ENCODE measurements at regions not wholly inside any gene's neighbourhood (a gene's known extent, or its start where the extent isn't known, plus 50 kb on each side); places are given as distances from the start of the nearest gene placed in this dataset.

GRCh38 chr11:106179048-106179447, 101.6 kb downstream of the AASDHPPT start:
- H3K27me3 ChIP-seq (ENCODE audit: control insufficient read depth in 1 of 2, insufficient read depth in 2 of 2, low read length in 2 of 2): no peaks in the 10 kb centered on the region
- no peaks in the 10 kb centered on the region for H3K79me2 ChIP-seq (ENCODE audit: insufficient read depth, low read length)
- intact Hi-C loops (cut with micrococcal nuclease; ENCODE audit: unreplicated experiment): no loop called here
- peaks cover 12% of the 10 kb centered on the region for H3K9me3 ChIP-seq (ENCODE audit: low read length)
- CTCF ChIA-PET (ENCODE audit: low intra/inter-chr PET ratio, low total read pairs): no interaction called here
- DNase-seq (ENCODE audit: low spot score): no peak
- no peak overlapping the region for H3K4me3 ChIP-seq (replicated peaks in 1 of 3; ENCODE audit: insufficient read depth in 1 of 3, low read depth in 2 of 3, low read length in 3 of 3)
- no TSS peak for BruUV-seq (replicated peaks)
- H3K9ac ChIP-seq (ENCODE audit: insufficient read depth, low read depth, low read length): no peak overlapping the region
- no peaks in the 10 kb centered on the region for H3K36me3 ChIP-seq (replicated peaks in 1 of 2; ENCODE audit: control insufficient read depth in 1 of 2, insufficient read depth in 2 of 2, low read length in 2 of 2)
- POLR2A ChIA-PET: no interaction called here
- in situ Hi-C loops (cut with HindIII; ENCODE audit: extremely low pct_ligation_motif_present, low pct_unique_long_range_greater_than_20kb): no loop called here
- no peaks in the 10 kb centered on the region for H3K4me1 ChIP-seq (ENCODE audit: insufficient read depth, low read length)
- 2% methylated on average over 1 of the region's 1 CpG for WGBS (ENCODE audit: low lambda C conversion rate)
- ATAC-seq: no peak
- no peak overlapping the region for H3K27ac ChIP-seq (ENCODE audit: extremely low read length, insufficient read depth, low read length)
- no peak for FAIRE-seq
- H4K20me1 ChIP-seq (ENCODE audit: insufficient read depth, low read length): no peaks in the 10 kb centered on the region
- H2AFZ ChIP-seq (ENCODE audit: low read length): no peak overlapping the region
- no peak overlapping the region for H3K4me2 ChIP-seq (ENCODE audit: low read depth, low read length)
- TF ChIP-seq ZBTB33 (CRISPR knock-in tag; IDR thresholded peaks at IDR 0.05) (no peak), FOXP4 (CRISPR knock-in tag; IDR thresholded peaks at IDR 0.05) (no peak), ZNF34 (CRISPR knock-in tag; IDR thresholded peaks at IDR 0.05; ENCODE audit: borderline replicate concordance) (no peak), ZNF691 (CRISPR knock-in tag; IDR thresholded peaks at IDR 0.05; ENCODE audit: borderline replicate concordance, low read depth) (no peak), SALL2 (CRISPR knock-in tag; IDR thresholded peaks at IDR 0.05) (no peak), MED1 (CRISPR knock-in tag; IDR thresholded peaks at IDR 0.05) (no peak), WIZ (CRISPR knock-in tag; IDR thresholded peaks at IDR 0.05) (no peak), ZNF597 (CRISPR knock-in tag; IDR thresholded peaks at IDR 0.05) (no peak), ZNF660 (CRISPR knock-in tag; IDR thresholded peaks at IDR 0.05; ENCODE audit: borderline replicate concordance, low read depth) (no peak), ZNF430 (CRISPR knock-in tag; IDR thresholded peaks at IDR 0.05) (no peak), GFI1 (CRISPR knock-in tag; IDR thresholded peaks at IDR 0.05; ENCODE audit: borderline replicate concordance) (no peak), TMF1 (CRISPR knock-in tag; IDR thresholded peaks at IDR 0.05; ENCODE audit: low read depth) (no peak), CBX1 (IDR thresholded peaks at IDR 0.05; ENCODE audit: low read depth) (no peak), KLF16 (CRISPR knock-in tag; IDR thresholded peaks at IDR 0.05) (no peak), ZBTB37 (CRISPR knock-in tag; IDR thresholded peaks at IDR 0.05) (no peak), ZNF550 (CRISPR knock-in tag; IDR thresholded peaks at IDR 0.05; ENCODE audit: borderline replicate concordance) (no peak)
